ENCODE measurements at regions not wholly inside any gene's neighbourhood (a gene's known extent, or its start where the extent isn't known, plus 50 kb on each side); places are given as distances from the start of the nearest gene placed in this dataset.

DNA sequence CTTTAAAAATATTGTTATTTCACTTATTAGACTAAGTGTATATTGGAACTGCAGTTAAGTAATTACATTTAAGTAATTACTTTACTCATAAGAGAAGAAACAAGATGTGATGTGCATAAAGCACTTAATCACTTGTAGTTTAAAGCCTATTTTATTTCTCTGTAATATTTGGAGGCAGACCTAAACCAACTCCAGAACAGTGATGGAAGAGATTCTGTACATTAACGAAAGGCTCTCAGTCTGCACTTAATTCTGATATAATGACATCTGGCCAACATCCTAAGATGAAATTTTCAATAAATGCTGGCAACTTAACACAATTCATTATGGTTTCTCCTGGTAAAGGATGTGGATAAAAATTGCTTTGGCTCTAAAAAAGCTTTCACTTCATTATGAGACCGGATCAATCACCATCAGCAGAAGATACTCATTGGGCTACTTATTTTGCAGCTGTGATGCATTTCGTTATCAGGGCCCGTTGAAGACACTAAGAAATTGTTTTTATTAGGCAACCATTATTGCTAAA lies 342.6 kb downstream of the C4orf33 start:
- Histone ChIP-seq H3K4me3 (no peak overlapping the region), H3K27me3 (no peaks in the 10 kb centered on the region), H3K4me1 (no peaks in the 10 kb centered on the region), H3K27ac (no peak overlapping the region), H3K36me3 (no peaks in the 10 kb centered on the region), H3K9me3 (no peaks in the 10 kb centered on the region)
- intact Hi-C loops (cut with DNase I; ENCODE audit: low total_unique reads), result no loop called here
- TF ChIP-seq POLR2AphosphoS5 (IDR thresholded peaks at IDR 0.05) (no peak), POLR2A (IDR thresholded peaks at IDR 0.05) (no peak)
- TF ChIP-seq, protein P1, sequence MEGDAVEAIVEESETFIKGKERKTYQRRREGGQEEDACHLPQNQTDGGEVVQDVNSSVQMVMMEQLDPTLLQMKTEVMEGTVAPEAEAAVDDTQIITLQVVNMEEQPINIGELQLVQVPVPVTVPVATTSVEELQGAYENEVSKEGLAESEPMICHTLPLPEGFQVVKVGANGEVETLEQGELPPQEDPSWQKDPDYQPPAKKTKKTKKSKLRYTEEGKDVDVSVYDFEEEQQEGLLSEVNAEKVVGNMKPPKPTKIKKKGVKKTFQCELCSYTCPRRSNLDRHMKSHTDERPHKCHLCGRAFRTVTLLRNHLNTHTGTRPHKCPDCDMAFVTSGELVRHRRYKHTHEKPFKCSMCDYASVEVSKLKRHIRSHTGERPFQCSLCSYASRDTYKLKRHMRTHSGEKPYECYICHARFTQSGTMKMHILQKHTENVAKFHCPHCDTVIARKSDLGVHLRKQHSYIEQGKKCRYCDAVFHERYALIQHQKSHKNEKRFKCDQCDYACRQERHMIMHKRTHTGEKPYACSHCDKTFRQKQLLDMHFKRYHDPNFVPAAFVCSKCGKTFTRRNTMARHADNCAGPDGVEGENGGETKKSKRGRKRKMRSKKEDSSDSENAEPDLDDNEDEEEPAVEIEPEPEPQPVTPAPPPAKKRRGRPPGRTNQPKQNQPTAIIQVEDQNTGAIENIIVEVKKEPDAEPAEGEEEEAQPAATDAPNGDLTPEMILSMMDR (IDR thresholded peaks at IDR 0.05), result no peak
- DNase-seq (ENCODE audit: low spot score in 2 of 2), result no peak

DNA sequence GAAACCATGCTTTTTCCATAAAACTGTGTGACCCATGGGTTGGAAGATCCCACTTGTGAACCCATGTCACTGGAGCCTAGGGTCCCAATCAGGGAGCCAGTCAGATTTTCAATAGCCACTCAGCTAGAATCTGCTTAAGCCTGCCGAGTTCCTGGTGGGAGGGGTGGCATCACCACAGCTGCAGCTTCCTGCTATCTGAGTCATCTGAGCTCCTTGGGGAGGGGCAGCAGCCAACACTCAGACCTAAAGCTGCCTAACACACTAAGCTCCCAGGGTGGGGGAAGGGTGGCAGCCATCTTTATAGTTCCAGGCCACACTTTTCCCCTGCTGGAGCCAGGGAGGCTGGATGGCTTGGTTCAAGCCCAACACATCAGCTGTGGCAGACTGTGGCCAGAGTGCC lies 350.1 kb downstream of the C4orf33 start:
- Histone ChIP-seq H3K27me3 (no peaks in the 10 kb centered on the region), H3K4me3 (no peak overlapping the region), H3K27ac (no peak overlapping the region), H3K36me3 (no peaks in the 10 kb centered on the region), H3K9me3 (no peaks in the 10 kb centered on the region), H3K4me1 (no peaks in the 10 kb centered on the region)
- DNase-seq (ENCODE audit: low spot score in 2 of 2), result no peak
- TF ChIP-seq POLR2A (IDR thresholded peaks at IDR 0.05) (no peak), POLR2AphosphoS5 (IDR thresholded peaks at IDR 0.05) (no peak)
- TF ChIP-seq, protein P1 (IDR thresholded peaks at IDR 0.05), result no peak
- intact Hi-C loops (cut with DNase I; ENCODE audit: low total_unique reads), result no loop called here

DNA sequence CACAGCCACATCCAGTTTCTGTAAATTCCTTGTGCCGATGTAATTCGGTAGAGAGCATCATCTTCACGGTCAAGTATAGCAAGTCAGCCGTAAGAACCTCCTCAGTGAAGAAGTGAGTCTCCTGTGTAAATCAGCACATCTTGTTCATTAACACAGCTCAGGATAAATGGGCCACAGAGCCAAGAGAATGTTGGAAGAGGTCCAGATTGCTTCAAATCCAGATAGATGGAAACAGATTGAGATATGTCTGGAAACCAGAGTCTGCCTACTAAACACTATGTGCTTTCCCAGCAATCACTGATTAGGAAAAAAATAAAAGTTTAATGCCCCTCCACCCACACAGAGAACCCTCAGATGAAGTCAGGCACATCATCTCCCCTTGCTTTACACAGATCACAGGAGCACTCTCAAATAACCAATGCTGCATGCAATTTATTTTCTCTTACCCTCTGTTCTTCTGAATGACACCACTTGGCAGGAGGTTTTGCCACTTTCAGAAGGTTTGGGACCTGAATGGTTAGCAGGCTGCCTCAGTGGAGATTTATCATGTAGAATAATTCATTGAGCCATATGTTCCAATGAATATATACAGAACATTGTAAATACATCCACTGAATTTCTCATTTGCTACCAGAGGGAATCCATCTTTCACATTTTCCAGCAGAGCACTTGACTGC lies 357.7 kb downstream of the C4orf33 start:
- H3K36me3 ChIP-seq, result no peaks in the 10 kb centered on the region
- no peak for DNase-seq (ENCODE audit: low spot score in 2 of 2)
- TF ChIP-seq, protein P1 (IDR thresholded peaks at IDR 0.05), result no peak
- TF ChIP-seq POLR2AphosphoS5 (IDR thresholded peaks at IDR 0.05) (no peak), POLR2A (IDR thresholded peaks at IDR 0.05) (no peak)
- no peaks in the 10 kb centered on the region for H3K27me3 ChIP-seq
- no peaks in the 10 kb centered on the region for H3K4me1 ChIP-seq
- no peak overlapping the region for H3K27ac ChIP-seq
- H3K9me3 ChIP-seq, result no peaks in the 10 kb centered on the region
- intact Hi-C loops (cut with DNase I; ENCODE audit: low total_unique reads), result no loop called here
- no peak overlapping the region for H3K4me3 ChIP-seq

DNA sequence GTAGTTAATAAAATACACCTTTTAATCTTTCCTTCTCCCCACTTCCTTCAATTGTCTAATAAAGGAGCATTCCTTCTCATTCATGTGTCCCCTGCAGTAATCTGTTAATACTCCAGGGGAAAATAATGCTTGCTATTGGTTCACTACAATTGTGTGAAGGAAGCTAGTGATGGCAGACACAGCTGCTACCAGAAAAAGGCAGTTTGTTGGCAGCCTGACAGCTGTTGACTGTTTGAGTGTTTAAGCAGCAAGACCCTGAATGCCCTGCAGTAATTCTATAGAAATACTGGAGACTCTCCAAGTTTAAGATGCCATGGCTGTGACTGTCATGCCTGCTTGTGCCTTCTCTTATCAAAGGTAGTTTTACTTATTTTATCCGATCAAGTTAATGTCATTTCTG lies 359.5 kb downstream of the C4orf33 start:
- no peak overlapping the region for H3K4me3 ChIP-seq
- intact Hi-C loops (cut with DNase I; ENCODE audit: low total_unique reads), result no loop called here
- no peaks in the 10 kb centered on the region for H3K9me3 ChIP-seq
- no peak for DNase-seq (ENCODE audit: low spot score in 2 of 2)
- no peaks in the 10 kb centered on the region for H3K27me3 ChIP-seq
- TF ChIP-seq, protein P1 (IDR thresholded peaks at IDR 0.05), result no peak
- TF ChIP-seq POLR2AphosphoS5 (IDR thresholded peaks at IDR 0.05) (no peak), POLR2A (IDR thresholded peaks at IDR 0.05) (no peak)
- H3K36me3 ChIP-seq, result no peaks in the 10 kb centered on the region
- H3K4me1 ChIP-seq, result no peaks in the 10 kb centered on the region
- H3K27ac ChIP-seq, result no peak overlapping the region

DNA sequence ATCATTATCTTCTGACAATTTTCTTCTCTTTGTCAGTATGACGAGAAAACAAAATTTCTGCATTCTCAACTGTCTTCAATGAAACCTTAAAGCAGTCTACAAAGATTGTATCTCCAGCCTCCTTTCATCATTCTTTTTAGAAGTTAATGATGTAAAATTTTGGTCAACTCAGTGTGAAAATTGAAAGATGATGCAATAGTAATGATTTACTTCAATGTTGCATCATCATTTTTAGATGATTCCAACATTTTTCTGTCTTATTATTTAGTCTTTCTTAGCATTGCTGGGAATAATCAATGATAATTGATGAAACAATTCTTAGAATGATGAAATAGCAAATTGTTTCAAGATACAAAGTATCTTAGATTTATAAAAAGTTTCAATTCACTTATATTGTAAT lies 372.7 kb downstream of the C4orf33 start:
- DNase-seq (ENCODE audit: low spot score in 2 of 2), result no peak
- no peak overlapping the region for H3K27ac ChIP-seq
- H3K9me3 ChIP-seq, result no peaks in the 10 kb centered on the region
- H3K4me1 ChIP-seq, result no peaks in the 10 kb centered on the region
- H3K36me3 ChIP-seq, result no peaks in the 10 kb centered on the region
- intact Hi-C loops (cut with DNase I; ENCODE audit: low total_unique reads), result no loop called here
- no peaks in the 10 kb centered on the region for H3K27me3 ChIP-seq
- H3K4me3 ChIP-seq, result no peak overlapping the region
- TF ChIP-seq, protein P1 (IDR thresholded peaks at IDR 0.05), result no peak
